Vagina (tissue), 2 donors: ENCODE measurements at regions not wholly inside any gene's neighbourhood (a gene's known extent, or its start where the extent isn't known, plus 50 kb on each side); places are given as distances from the start of the nearest gene placed in this dataset.
"Not testable (repeated sequence)": the region's sequence is repeated elsewhere in the genome, so short reads cannot be mapped to it uniquely, and the experiment has no call there.

Experiments used
- POLR2A ChIP-seq, 2 donors: fragments of 450-650 bp; IDR thresholded peaks; one replicate each; pipeline ENCODE4 v1.6.1; 2017; ENCODE audit warnings: antibody characterized with exemption in 2 of 2, mild to moderate bottlenecking in 2 of 2, moderate library complexity in 2 of 2
- POLR2AphosphoS5 ChIP-seq, 2 donors: sonication (generic); formaldehyde crosslinking; IDR thresholded peaks; one replicate each; pipeline ENCODE4 v1.9.0; 2017; ENCODE audit warnings: antibody characterized with exemption in 2 of 2, mild to moderate bottlenecking in 2 of 2, low read depth in 1 of 2; ENCODE audit not compliant: insufficient read depth in 1 of 2
- TF ChIP-seq, protein P1 (sequence below), 3 experiments: fragments of 450-650 bp in 2 of 3; fragments of 200-600 bp in 1 of 3; sonication (generic) in 1 of 3; IDR thresholded peaks; one replicate each; pipeline ENCODE4 v1.5.1; 2017 to 2019; ENCODE audit warnings: antibody characterized with exemption in 3 of 3, mild to moderate bottlenecking in 2 of 3, moderate library complexity in 2 of 3

- TF ChIP-seq, protein P1, sequence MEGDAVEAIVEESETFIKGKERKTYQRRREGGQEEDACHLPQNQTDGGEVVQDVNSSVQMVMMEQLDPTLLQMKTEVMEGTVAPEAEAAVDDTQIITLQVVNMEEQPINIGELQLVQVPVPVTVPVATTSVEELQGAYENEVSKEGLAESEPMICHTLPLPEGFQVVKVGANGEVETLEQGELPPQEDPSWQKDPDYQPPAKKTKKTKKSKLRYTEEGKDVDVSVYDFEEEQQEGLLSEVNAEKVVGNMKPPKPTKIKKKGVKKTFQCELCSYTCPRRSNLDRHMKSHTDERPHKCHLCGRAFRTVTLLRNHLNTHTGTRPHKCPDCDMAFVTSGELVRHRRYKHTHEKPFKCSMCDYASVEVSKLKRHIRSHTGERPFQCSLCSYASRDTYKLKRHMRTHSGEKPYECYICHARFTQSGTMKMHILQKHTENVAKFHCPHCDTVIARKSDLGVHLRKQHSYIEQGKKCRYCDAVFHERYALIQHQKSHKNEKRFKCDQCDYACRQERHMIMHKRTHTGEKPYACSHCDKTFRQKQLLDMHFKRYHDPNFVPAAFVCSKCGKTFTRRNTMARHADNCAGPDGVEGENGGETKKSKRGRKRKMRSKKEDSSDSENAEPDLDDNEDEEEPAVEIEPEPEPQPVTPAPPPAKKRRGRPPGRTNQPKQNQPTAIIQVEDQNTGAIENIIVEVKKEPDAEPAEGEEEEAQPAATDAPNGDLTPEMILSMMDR (IDR thresholded peaks at IDR 0.05), result not testable (repeated sequence)
- TF ChIP-seq POLR2A (IDR thresholded peaks at IDR 0.05); POLR2AphosphoS5 (IDR thresholded peaks at IDR 0.05; ENCODE audit: insufficient read depth in 1 of 2, low read depth in 1 of 2): not testable (repeated sequence)
Observed at GRCh38 chr1:120561767-120562166, 146.9 kb downstream of the NBPF8 start.
